GM12878 (cell line): ENCODE measurements at regions not wholly inside any gene's neighbourhood (a gene's known extent, or its start where the extent isn't known, plus 50 kb on each side); places are given as distances from the start of the nearest gene placed in this dataset.

ENCODE experiments used
- CTCF ChIP-seq, 3 experiments: IDR thresholded peaks in 2 of 3; conservative IDR thresholded peaks in 1 of 3; 2 replicates each; pipeline ENCODE4 v1.5.1; 2011; ENCODE audit warnings: low read depth in 3 of 3, low read length in 3 of 3, mild to moderate bottlenecking in 3 of 3, control low read depth in 2 of 3, moderate library complexity in 2 of 3, inconsistent platforms in 1 of 3, mixed read lengths in 1 of 3; ENCODE audit not compliant: control insufficient read depth in 2 of 3, insufficient read depth in 1 of 3; ENCODE audit errors: extremely low read depth in 1 of 3
- DPF2 ChIP-seq: fragments of 450-650 bp; IDR thresholded peaks from 2 replicates; pipeline ENCODE4 v1.6.1; 2017; ENCODE audit warnings: mild to moderate bottlenecking
- EGR1 ChIP-seq, 2 experiments: IDR thresholded peaks; 1 replicate in 1 of 2; 2 replicates in 1 of 2; pipeline ENCODE4 v1.6.1; 2011 to 2012; ENCODE audit warnings: low read depth in 2 of 2, low read length in 2 of 2, borderline replicate concordance in 1 of 2, mild to moderate bottlenecking in 1 of 2, moderate library complexity in 1 of 2
- ESRRA ChIP-seq: IDR thresholded peaks from 2 replicates; pipeline ENCODE4 v1.6.1; 2012; ENCODE audit warnings: mild to moderate bottlenecking, low read length, improper control_type of control experiment
- FOXK2 ChIP-seq: fragments of 450-650 bp; IDR thresholded peaks from 2 replicates; pipeline ENCODE4 v1.6.1; 2017; ENCODE audit warnings: mild to moderate bottlenecking, moderate library complexity
- GABPA ChIP-seq: IDR thresholded peaks from 2 replicates; pipeline ENCODE4 v1.6.1; 2014; ENCODE audit warnings: antibody characterized with exemption, low read depth, mild to moderate bottlenecking, inconsistent platforms
- HCFC1 ChIP-seq: fragments of 150-350 bp; IDR thresholded peaks from 2 replicates; pipeline ENCODE4 v1.6.1; 2014; ENCODE audit warnings: low read length
- JUND ChIP-seq: IDR thresholded peaks from 2 replicates; pipeline ENCODE4 v1.6.1; 2012; ENCODE audit warnings: low read depth, mild to moderate bottlenecking, low read length, improper control_type of control experiment, moderate library complexity
- RAD51 ChIP-seq: fragments of 450-650 bp; IDR thresholded peaks from 2 replicates; pipeline ENCODE4 v1.6.1; 2016; ENCODE audit warnings: moderate library complexity, mild to moderate bottlenecking, inconsistent platforms
- TARDBP ChIP-seq: IDR thresholded peaks from 2 replicates; pipeline ENCODE4 v1.6.1; 2016; ENCODE audit warnings: borderline replicate concordance
- ZBTB11 ChIP-seq: fragments of 450-650 bp; formaldehyde crosslinking; IDR thresholded peaks from 2 replicates; pipeline ENCODE4 v1.5.0; 2022; ENCODE audit warnings: mild to moderate bottlenecking, missing genetic modification characterization

DNA sequence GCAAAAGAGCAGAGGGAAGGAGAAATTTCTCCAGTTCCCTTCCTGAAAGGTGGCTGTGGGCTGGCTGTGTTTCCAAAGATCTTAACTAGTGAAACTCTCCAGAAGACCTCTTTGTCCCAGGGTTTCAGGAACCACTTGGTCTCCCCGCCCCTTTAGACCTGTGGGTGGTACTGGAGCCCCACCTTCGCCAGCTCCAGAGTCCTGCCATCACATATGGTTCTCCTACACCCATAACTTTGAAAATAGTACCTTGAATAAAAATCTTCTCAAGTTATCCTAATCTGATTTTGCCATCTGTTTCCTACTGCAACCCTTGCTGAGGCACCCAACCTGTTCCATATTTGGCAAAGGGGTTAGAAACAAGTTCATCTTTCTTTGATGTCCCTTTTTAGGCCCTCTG lies 303.9 kb downstream of the SEC16B start:
- TF ChIP-seq TARDBP (no peak), CTCF (IDR thresholded peaks at IDR 0.05 in 2 of 3, conservative IDR thresholded peaks at IDR 0.05 in 1 of 3; ENCODE audit: control insufficient read depth in 2 of 3, extremely low read depth in 1 of 3, insufficient read depth in 1 of 3, low read depth in 3 of 3, low read length in 3 of 3) (no peak), EGR1 (IDR thresholded peaks at IDR 0.05; ENCODE audit: borderline replicate concordance in 1 of 2, low read depth in 2 of 2, low read length in 2 of 2) (no peak), ZBTB11 (no peak), JUND (no peak), RAD51 (no peak), HCFC1 (no peak), GABPA (no peak), DPF2 (no peak), ESRRA (no peak), FOXK2 (no peak)
